Iris pigment epithelial cell (primary cell): ENCODE measurements at regions not wholly inside any gene's neighbourhood (a gene's known extent, or its start where the extent isn't known, plus 50 kb on each side); places are given as distances from the start of the nearest gene placed in this dataset.

Experiments used
- DNase-seq: peaks from one replicate; pipeline ENCODE4 v3.0.0-alpha.2; 2011; ENCODE audit warnings: low read depth

DNA sequence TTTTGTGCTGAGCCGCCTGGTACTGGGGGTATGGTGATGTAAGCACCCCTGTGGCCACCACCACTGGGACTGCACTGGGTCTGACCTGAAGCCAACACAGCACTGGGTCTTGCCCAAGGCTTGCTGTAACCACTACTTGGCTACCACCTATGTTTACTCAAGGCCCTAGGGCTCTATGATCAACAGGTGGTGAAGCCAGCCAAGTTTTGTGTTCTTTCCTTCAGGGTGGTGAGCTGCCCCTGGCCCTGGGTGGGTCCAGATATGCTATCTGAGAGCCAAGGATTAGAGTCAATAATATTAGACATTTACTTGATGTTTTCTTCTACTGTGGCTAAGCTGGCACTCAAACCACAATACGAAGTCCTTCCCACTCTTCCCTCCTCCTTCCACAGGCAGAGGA, 55.1 kb upstream of the PAGE4 start:
- DNase-seq = no peak

DNA sequence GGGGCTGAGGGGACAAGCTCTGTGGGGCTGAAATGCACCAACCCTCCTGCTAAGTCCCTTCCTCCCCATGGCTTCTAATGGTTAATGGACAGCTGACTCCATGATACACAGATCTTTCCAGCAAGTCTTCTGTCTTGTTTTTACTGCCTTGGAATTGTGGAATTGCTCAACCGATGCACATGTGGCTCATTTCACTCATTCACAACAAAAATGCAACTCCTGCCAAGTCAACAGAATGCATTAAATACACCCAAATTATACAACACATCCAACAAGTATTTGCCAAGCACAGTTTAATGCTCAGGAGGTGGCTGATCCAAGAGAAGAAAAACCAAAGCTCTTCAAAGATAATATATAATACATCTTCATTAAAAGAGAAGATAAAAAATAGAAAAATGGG, 61.9 kb upstream of the PAGE4 start:
- DNase-seq = no peak

DNA sequence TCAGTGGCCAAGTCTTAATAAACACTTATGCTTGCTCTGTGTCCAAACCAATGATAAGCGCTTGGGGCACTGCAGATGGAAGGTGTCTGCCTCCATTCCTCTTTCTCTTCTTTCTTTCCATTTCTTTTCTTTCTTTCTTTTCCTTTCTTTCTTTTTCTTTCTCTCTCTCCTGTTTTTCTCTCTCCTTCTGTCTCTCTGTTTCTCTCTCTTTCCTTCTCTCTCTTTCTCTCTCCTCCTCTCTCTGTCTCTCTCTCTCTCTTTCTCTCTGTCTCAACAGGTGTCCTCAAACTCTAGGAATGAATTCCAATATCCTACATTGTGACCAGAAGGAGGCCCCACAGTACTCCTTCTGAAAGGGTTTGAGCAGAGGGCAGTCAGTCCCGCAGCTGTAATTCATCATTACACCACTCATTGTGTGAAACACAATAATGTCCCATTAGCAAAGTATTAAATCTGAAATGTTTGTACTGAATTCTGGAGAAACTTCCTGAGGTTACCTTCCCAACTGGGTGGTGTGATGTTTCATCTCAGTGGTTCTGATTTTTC, 66.5 kb upstream of the PAGE1 start:
- DNase-seq = no peak

DNA sequence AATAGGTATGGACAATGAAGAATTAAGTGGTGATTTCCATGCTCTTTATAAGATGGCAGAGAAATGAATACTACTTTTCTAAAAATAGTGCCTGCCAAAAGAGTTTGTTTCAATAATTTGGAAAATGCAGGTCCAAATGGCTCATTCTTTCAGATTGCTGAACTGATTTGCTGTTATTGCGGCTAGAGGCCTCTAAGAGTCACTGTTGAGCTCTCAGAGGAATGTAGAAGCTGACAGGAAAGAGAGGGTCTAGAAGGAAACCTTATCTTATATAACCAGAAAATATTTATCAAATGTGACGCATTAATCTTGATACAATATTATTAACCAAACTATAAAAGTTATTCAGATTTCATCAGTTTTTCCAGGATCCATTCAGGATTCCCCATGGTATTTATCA, 65.7 kb upstream of the PAGE1 start:
- DNase-seq = peak; percentile 18

DNA sequence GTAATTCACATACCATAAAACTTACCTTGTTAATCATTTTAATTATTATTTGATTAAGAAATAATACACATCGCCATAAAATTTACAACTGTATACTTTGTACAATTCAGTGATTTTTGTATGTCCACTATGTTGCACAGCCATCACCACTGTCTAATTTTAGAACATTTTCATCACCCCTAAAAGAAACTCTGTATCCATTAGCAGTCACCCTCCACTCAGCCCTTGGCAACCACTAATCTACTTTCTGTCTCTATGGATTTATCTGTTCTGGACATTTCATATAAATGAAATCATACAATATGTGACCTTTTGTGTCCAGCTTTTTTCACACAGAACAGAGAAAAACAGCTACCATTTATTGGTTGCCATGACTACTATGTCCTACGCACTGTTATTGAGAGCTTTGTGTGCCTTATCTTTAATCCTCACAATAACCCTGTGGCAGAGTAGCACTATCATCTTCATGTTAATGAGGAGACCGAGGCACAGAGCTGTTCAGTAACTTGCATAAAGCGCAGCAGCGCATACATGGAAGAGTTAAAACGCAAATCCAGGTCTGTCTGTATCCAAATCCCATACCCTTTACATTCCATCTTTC, 64.6 kb upstream of the PAGE1 start:
- no peak for DNase-seq

DNA sequence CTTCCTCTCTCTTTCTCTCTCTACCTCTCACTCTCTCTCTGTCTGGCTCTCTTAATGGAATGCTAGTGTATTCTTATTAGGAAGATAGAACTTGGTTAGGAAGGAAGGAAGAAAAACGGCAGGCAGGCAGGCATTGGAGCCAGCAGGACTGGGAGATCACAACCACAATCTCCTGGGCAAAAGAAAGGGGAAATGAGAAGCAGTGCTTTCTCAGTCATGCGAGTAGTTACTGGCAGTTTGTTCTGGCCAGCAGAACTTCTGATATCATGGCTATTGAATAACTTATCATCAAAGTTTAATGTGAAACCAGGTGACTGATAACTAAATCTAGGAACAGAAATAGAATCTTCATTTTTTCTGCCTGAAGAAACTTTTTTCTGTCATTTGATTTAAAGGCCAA, 60.9 kb upstream of the PAGE1 start:
- DNase-seq = no peak

DNA sequence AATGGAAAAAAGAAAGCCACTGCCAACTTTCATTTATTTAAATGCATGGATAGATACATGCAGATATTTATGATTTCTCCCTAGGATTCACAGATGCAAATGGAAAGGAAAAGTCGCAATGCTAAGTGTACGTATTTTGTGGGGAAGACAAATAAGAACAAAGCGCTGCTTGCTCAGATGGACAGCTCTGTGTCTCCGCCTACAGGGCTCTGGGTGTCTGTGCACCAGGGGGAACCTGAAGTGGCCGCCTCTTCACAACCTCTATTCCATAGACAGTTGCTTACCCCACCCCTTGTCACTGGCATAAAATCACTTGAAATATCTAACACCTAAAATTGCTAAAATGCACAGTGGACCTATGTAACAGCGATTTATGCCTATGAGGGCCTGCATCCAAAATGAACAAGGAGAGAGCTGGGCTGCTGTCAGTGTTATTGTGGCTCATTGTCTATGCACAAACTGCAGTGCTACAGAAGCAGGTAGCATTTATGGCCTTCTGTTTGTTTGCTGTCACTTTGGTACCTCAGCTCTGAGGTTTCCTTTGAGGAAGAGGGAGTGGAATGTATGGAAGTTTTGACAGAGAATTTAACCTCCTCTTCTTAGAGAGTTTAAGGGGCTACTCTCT, 58.6 kb upstream of the PAGE1 start:
- peak; percentile 28 for DNase-seq

DNA sequence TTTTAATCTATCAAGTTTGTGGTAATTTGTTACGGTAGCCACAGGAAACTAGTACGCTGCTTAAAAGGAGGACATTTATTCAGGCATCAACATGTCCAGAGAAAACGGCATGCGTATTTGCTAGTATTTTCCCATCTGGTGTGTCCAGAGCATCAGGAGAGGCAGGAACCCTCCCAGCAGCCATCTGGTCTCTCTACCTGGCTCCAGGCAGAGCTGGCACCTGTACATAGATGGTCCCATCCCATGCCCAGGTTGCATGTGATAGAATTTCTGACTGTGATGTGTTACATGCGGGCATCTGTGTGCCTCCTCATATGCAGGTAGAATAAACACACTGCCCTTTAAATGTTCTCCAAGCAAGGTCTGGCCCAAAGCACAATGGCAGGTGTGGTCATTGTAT, 57.9 kb upstream of the PAGE1 start:
- DNase-seq = no peak

DNA sequence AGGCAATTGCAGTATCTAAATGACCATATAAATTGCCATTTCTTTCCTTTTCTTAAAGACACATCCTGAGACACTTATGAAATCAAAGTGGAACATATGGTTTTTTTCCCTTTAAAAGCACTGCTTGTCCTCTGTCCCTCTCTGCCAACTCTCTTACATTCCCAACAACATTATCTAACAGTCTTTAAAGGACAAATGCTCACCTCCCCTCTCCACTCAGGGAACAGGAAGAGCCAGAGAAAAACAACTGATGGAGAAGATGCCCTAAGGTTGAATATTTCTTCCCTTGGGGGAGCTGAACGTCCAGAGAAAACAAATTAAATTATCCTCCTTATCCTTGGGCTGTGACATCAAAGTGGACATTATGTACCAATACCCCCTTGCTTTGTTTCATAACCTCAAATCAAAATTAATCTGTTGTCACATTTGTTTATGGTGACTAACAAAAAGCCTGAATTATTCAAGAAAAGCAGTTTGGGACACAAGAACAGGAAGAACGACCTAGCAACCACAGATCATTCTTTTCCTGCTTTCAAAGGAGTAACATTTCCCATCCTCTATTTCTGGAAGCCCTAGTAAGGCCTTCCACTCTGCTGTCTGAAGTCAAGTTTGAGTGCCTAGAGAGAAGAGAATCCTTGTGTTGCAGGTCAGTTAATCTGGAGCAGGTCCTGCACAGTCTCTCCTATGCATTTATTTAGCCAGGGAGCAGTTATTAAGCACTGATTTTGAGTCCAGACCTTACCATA, 52.6 kb upstream of the PAGE1 start:
- DNase-seq = no peak

DNA sequence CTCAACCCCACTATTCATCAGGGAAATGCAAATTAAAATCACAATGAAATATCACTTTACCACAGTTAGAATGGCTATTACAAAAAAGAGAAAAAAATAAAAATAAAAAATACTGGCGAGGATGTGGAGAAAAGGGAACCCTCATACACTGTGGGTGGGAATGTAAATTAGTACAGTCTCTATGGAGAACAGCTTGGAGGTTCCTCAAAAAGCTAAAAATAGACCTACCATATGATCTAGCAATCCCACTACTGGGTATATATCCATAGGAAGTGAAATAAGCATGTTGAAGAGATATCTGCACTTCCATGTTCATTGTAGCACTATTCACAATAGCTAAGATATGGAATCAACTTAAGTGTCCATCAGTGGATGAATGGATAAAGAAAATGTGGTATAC, 50.5 kb upstream of the PAGE1 start:
- DNase-seq = no peak
